K562 (cell line): ENCODE measurements at regions not wholly inside any gene's neighbourhood (a gene's known extent, or its start where the extent isn't known, plus 50 kb on each side); places are given as distances from the start of the nearest gene placed in this dataset.

ENCODE experiments used
- BHLHE40 ChIP-seq: IDR thresholded peaks from 2 replicates; pipeline ENCODE4 v1.6.1; 2011; ENCODE audit warnings: low read length, improper control_type of control experiment
- CREB3 ChIP-seq: fragments of 450-650 bp; conservative IDR thresholded peaks from 2 replicates; pipeline ENCODE4 v1.6.1; 2016; ENCODE audit warnings: missing genetic modification characterization, low read depth, mild to moderate bottlenecking, missing compliant biosample characterization, moderate library complexity
- CTCF ChIP-seq, 3 experiments: IDR thresholded peaks in 2 of 3; conservative IDR thresholded peaks in 1 of 3; 2 replicates each; pipeline ENCODE4 v1.5.1; 2011 to 2012; ENCODE audit warnings: low read length in 3 of 3, mild to moderate bottlenecking in 3 of 3, control low read depth in 2 of 3, improper control_type of control experiment in 1 of 3, inconsistent platforms in 1 of 3, low read depth in 1 of 3, mixed read lengths in 1 of 3, moderate library complexity in 1 of 3; ENCODE audit not compliant: insufficient read depth in 2 of 3
- EZH2 ChIP-seq: IDR thresholded peaks from 2 replicates; pipeline ENCODE4 v1.6.1; 2012; ENCODE audit warnings: low read depth, mild to moderate bottlenecking, inconsistent platforms, low read length, borderline replicate concordance
- FOXP1 ChIP-seq: sonication (generic); formaldehyde crosslinking; IDR thresholded peaks from 2 replicates; pipeline ENCODE4 v1.8.0; 2022; ENCODE audit warnings: mild to moderate bottlenecking, missing genetic modification reagents
- HNRNPL ChIP-seq: fragments of 200-400 bp; formaldehyde crosslinking; IDR thresholded peaks from 2 replicates; pipeline ENCODE4 v1.6.1; 2017; ENCODE audit warnings: low read depth, mild to moderate bottlenecking, low read length
- LARP7 ChIP-seq: fragments of 450-650 bp; IDR thresholded peaks from 2 replicates; pipeline ENCODE4 v1.6.1; 2016
- NBN ChIP-seq: fragments of 450-650 bp; IDR thresholded peaks from 2 replicates; pipeline ENCODE4 v1.6.1; 2016; ENCODE audit warnings: low read depth, mild to moderate bottlenecking
- POLR2A ChIP-seq: fragments of 450-650 bp; conservative IDR thresholded peaks from 2 replicates; pipeline ENCODE4 v1.6.1; 2016
- RAD21 ChIP-seq, 2 experiments: fragments of 250-450 bp in 1 of 2; fragments of 450-650 bp in 1 of 2; sonication (Bioruptor Pico) in 1 of 2; formaldehyde crosslinking in 1 of 2; IDR thresholded peaks in 1 of 2; conservative IDR thresholded peaks in 1 of 2; 2 replicates each; pipeline versions ENCODE4 v1.4.0 to v1.8.0; 2020 to 2022; ENCODE audit warnings: mild to moderate bottlenecking in 2 of 2, moderate library complexity in 1 of 2
- RBM15 ChIP-seq: fragments of 200-400 bp; formaldehyde crosslinking; IDR thresholded peaks from 2 replicates; pipeline ENCODE4 v1.6.1; 2018; ENCODE audit warnings: mild to moderate bottlenecking, low read length, moderate library complexity; ENCODE audit not compliant: insufficient read depth
- SIN3A ChIP-seq, 2 experiments: fragments of 150-350 bp in 1 of 2; IDR thresholded peaks; 2 replicates each; pipeline ENCODE4 v1.6.1; 2011 to 2016; ENCODE audit warnings: borderline replicate concordance in 2 of 2, low read depth in 2 of 2, low read length in 2 of 2, mild to moderate bottlenecking in 2 of 2, moderate library complexity in 2 of 2; ENCODE audit not compliant: control insufficient read depth in 1 of 2
- ZBTB43 ChIP-seq: sonication (generic); formaldehyde crosslinking; IDR thresholded peaks from 2 replicates; pipeline ENCODE4 v1.8.0; 2023; ENCODE audit warnings: mild to moderate bottlenecking, missing genetic modification reagents

GRCh38 chr4:167431371-167431770 lies 197.1 kb upstream of the SPOCK3 start:
- TF ChIP-seq RBM15: no peak
- TF ChIP-seq EZH2: no peak
- TF ChIP-seq CREB3 (tag): no peak
- TF ChIP-seq SIN3A (IDR thresholded peaks at IDR 0.05; ENCODE audit: borderline replicate concordance in 2 of 2, control insufficient read depth in 1 of 2, low read depth in 2 of 2, low read length in 2 of 2): no peak
- no peak for TF ChIP-seq HNRNPL
- no peak for TF ChIP-seq CTCF (IDR thresholded peaks at IDR 0.05 in 2 of 3, conservative IDR thresholded peaks at IDR 0.05 in 1 of 3; ENCODE audit: insufficient read depth in 2 of 3, low read depth in 1 of 3, low read length in 3 of 3)
- no peak for TF ChIP-seq ZBTB43 (CRISPR knock-in tag)
- TF ChIP-seq RAD21 (CRISPR knock-in tag; conservative IDR thresholded peaks at IDR 0.05 in 1 of 2, IDR thresholded peaks at IDR 0.05 in 1 of 2): no peak
- no peak for TF ChIP-seq FOXP1 (CRISPR knock-in tag)
- no peak for TF ChIP-seq LARP7
- no peak for TF ChIP-seq POLR2A
- no peak for TF ChIP-seq BHLHE40
- TF ChIP-seq NBN: no peak
